GM19099 (cell line): ENCODE measurements at regions not wholly inside any gene's neighbourhood (a gene's known extent, or its start where the extent isn't known, plus 50 kb on each side); places are given as distances from the start of the nearest gene placed in this dataset.

ENCODE experiments used
- POLR2A ChIP-seq: IDR thresholded peaks from 3 replicates; pipeline ENCODE4 v1.6.1; 2011; ENCODE audit warnings: low read depth; ENCODE audit not compliant: insufficient read length; ENCODE audit errors: extremely low read depth

- no peak for TF ChIP-seq POLR2A
These were observed 104.5 kb downstream of the RPLP1 start for GRCh38 chr15:69557020-69557706.

DNA sequence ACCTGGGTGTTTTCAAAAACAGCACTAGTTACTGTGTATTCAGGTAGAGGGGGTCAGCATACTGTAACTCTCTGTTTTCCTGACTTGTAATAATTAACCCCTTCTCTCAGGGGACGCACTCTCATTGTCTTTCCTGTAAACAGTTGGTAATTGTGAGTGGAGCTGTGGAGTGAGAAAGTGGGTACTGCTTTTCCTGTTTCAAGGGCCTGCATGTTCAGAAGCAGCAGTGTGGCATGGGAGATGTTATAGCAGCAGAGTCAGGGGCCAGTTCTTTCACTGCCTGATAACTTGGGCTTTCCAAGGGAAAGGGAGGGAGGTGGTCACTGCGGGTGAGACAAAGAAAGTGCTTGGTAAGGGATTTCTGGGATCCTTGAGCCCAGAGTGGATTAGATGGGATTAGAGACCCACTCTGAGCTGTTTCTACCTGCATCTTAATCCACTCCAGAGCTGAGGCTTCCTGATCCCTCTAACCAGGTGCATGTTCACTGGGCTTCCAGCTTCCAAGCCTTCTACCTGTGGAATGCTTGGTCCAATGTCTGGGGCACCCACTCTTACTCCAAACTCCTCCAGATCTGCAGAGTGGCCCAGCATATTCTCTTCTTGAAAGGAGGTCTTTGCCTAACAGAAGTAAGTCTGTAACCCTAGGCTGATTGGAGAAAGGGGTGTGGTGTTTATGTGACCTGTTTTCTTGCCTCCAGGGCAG is 105.2 kb downstream of the RPLP1 start:
- TF ChIP-seq POLR2A, result no peak

GRCh38 chr15:69559440-69560190 is 107.0 kb downstream of the RPLP1 start:
- no peak for TF ChIP-seq POLR2A

- TF ChIP-seq POLR2A, result no peak
These were observed 108.6 kb downstream of the RPLP1 start for GRCh38 chr15:69561071-69561784.

DNA sequence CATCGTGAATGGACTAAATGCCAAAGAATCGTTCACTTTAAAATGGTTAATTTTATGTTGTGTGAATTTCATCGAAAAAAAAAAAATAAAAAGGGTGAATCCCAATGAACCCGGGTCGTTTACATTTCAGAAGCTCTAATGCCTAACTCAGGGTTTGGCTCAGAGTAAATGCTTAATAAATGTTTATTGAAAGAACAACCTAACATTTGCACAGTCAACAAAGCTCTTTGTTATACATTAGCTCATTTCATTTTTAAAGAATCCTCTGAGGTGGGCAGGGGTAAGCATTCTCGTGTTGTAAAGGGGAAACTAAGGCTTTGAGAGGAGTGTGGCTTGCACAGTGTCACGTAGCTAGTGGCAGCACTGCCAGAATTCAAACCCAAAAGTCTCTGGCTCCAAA is 109.5 kb downstream of the RPLP1 start:
- TF ChIP-seq POLR2A, result no peak

DNA sequence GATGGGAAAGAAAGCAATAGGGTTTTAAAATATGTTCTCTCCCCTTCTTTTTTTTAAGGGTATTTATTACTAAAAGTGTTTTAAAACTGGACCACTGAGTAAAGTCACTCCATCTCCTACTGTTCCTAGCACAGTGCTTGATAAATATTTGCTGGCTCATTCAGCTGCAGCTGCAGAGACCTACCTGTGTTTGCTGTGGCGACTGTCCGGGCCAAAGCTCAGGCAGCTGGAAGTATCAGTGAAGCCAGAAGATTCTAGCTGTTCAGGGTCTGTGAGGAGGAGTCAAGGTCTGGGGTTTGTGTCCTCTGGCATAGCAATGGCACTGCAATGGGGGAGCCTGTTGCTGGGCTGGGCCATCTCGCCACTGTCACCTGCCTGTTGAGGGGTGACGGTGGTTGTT is 109.9 kb downstream of the RPLP1 start:
- TF ChIP-seq POLR2A, result no peak

DNA sequence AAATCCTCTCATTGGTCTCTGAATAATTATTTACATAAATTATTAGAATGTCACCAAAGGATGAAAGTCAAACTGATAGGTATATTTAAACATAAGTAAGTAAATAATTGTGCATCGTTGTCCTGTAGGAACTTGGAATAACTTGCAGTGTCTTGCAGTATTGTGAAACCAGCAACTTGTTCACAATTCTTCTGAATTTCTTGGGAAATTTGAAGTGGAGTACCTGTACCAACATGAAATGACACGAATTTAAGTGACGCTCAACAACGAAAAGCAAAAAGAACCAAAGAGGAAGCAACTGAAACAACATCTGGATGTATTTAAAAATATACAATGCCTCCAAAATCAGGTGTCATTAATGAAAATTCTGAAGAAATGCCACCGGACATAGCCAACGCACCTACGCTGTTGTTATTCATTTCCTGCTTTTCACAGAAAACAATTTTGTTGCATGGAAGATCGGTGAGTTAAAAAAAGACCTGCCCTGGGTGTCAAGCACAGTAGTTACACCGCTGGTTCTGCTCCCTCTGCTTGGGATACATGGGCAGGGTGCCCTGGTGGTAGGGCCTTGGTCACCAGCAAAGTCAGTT is 112.5 kb downstream of the RPLP1 start:
- TF ChIP-seq POLR2A, result no peak

DNA sequence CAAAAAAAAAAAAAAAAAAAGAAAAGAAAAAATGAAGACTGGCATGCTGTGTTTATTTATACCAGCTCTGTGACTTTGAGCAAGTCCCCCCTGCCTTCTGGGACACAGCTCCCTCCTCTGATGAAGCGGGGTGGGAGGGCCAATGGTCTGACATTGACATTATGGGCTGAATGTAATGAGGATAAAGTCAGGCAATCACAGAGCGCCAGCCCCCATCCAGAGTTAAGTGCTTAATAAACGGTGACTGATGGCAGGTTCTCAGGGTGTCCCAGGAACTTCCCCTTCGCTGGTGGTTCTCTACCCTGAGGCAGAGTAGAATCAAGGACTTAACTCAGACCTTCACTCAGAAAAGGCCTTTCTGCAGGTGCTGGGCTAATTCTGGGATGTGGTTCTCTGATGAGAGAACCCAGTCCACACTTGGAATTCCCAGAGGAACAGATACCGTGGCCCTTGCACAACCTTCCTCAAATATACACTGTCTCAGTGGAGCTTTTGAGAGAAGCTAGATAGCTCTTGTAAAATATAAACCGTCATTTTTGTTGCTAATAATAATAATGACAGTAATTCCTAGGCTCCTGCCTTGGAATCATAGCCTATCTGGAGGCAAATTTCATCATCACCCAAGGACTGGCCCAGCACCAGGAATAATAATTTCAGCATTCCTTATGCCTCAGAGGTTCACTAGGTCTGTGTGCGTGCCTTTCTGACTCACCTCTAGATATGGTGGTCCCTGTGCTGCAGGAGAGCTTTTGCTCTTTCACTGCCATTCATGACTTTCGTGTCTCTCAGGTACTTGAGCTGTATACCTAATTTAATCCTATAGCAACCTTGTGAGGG is 115.8 kb downstream of the RPLP1 start:
- TF ChIP-seq POLR2A, result no peak

DNA sequence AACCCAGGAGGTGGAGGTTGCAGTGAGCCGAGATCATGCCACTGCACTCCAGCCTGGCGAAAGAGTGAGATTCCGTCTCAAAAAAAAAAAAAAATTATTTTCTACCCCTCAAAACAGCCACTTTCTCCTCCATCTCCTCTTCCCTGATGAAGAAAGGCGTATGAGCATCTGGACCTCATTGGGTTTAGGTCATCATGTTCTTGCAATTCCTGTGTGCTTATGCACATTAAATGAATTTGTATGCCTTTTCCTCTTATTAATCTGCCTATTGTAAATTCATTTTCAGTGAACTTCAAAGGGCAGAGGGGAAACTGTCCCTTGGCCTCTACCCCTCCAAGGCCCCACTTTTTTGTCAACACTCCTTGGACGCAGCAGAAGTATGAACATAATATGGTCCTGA is 117.8 kb downstream of the RPLP1 start:
- no peak for TF ChIP-seq POLR2A

DNA sequence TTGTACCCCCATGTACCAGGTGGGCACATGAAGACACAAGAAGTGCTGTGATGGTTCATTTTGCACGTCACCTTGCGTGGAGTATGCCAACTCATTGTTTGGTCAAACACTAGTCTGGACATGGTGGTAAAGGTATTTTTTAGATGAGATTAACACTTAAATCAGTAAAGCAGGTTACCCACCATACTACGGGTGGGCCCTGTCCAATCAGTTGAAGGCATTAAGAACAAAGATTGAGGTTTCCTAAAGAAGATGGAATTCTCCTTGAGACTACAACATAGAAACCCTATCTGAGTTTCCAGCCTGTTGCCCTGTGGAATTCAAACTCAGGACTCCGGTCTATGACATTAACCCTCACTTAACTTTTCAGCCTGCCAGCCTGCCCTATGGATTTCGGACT is 118.4 kb downstream of the RPLP1 start:
- no peak for TF ChIP-seq POLR2A

- no peak for TF ChIP-seq POLR2A
These were observed 121.3 kb downstream of the RPLP1 start for GRCh38 chr15:69573815-69574475.

DNA sequence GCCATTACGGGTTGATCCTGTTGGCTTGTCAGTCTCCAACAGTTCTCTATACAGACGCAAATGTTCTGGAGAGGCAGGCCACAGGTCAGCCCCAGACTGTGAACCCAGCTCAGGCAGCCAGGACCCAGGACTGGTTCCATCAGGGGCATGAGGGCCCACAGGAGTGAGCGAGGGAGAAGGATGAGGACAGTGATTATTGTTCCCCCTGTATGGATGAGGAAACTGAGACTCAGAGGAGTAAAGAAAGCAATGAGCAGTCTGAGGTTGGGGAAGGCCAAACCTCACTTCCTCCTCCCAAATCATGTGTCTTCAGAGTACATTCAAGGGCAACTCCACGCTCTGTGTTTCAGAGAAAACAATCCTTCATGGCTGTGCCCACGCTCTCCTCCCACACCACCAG is 121.9 kb downstream of the RPLP1 start:
- TF ChIP-seq POLR2A, result no peak

- no peak for TF ChIP-seq POLR2A
These were observed 122.8 kb downstream of the RPLP1 start for GRCh38 chr15:69575387-69575786.

- TF ChIP-seq POLR2A, result no peak
These were observed 123.5 kb downstream of the RPLP1 start for GRCh38 chr15:69576035-69576526.

DNA sequence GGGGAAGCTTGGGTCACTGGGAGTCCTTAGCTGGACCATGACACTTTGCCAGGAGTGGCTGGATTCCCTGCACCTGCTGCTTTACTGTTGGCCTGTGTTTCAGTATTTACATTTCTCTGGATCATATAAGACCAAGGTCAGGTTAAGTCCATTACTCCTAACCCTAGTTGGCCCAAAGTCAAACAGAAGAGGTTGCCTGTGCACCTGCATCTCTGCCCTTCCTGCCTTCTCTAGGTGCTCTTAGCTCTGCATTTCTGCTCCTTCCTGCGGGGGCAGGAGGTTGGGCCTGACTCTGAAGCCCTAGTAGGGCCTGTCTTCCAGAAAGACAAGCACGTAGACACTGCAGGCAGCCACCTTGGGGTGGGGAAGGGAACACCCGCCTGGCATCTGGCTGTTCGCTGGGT is 124.3 kb downstream of the RPLP1 start:
- no peak for TF ChIP-seq POLR2A
